ENCODE measurements at regions not wholly inside any gene's neighbourhood (a gene's known extent, or its start where the extent isn't known, plus 50 kb on each side); places are given as distances from the start of the nearest gene placed in this dataset.

- intact Hi-C loops (cut with micrococcal nuclease), result no loop called here
- H3K27me3 ChIP-seq (ENCODE audit: control insufficient read depth, insufficient read depth, low read length), result peaks cover 2% of the 10 kb centered on the region
- H3K27ac ChIP-seq (ENCODE audit: low read length), result no peak overlapping the region
- Mint-ChIP-seq H3K36me3 (no peaks in the 10 kb centered on the region), H3K9me3 (no peaks in the 10 kb centered on the region), H3K27me3 (ENCODE audit: low read depth in 2 of 2) (peaks cover 14 to 16% of the 10 kb centered on the region in 2 donors), H3K27ac (no peak overlapping the region), H3K4me3 (no peak overlapping the region), H3K4me1 (no peaks in the 10 kb centered on the region)
- H3K4me3 ChIP-seq (ENCODE audit: low read length), result no peak overlapping the region
- TF ChIP-seq, protein P1, sequence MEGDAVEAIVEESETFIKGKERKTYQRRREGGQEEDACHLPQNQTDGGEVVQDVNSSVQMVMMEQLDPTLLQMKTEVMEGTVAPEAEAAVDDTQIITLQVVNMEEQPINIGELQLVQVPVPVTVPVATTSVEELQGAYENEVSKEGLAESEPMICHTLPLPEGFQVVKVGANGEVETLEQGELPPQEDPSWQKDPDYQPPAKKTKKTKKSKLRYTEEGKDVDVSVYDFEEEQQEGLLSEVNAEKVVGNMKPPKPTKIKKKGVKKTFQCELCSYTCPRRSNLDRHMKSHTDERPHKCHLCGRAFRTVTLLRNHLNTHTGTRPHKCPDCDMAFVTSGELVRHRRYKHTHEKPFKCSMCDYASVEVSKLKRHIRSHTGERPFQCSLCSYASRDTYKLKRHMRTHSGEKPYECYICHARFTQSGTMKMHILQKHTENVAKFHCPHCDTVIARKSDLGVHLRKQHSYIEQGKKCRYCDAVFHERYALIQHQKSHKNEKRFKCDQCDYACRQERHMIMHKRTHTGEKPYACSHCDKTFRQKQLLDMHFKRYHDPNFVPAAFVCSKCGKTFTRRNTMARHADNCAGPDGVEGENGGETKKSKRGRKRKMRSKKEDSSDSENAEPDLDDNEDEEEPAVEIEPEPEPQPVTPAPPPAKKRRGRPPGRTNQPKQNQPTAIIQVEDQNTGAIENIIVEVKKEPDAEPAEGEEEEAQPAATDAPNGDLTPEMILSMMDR (IDR thresholded peaks at IDR 0.05), result no peak
- ATAC-seq (no peak), DNase-seq (no peak)
- H3K9me3 ChIP-seq (ENCODE audit: control insufficient read depth, insufficient read depth, low read length), result no peaks in the 10 kb centered on the region
- H3K4me1 ChIP-seq (ENCODE audit: control insufficient read depth, insufficient read depth, low read length), result no peaks in the 10 kb centered on the region
- H3K36me3 ChIP-seq (ENCODE audit: control insufficient read depth, insufficient read depth, low read length), result no peaks in the 10 kb centered on the region
- WGBS (ENCODE audit: insufficient coverage), result 91% methylated on average over 3 of the region's 6 CpGs
Measured at GRCh38 chr20:58103517-58103904, 124.9 kb downstream of the ANKRD60 start.

DNA sequence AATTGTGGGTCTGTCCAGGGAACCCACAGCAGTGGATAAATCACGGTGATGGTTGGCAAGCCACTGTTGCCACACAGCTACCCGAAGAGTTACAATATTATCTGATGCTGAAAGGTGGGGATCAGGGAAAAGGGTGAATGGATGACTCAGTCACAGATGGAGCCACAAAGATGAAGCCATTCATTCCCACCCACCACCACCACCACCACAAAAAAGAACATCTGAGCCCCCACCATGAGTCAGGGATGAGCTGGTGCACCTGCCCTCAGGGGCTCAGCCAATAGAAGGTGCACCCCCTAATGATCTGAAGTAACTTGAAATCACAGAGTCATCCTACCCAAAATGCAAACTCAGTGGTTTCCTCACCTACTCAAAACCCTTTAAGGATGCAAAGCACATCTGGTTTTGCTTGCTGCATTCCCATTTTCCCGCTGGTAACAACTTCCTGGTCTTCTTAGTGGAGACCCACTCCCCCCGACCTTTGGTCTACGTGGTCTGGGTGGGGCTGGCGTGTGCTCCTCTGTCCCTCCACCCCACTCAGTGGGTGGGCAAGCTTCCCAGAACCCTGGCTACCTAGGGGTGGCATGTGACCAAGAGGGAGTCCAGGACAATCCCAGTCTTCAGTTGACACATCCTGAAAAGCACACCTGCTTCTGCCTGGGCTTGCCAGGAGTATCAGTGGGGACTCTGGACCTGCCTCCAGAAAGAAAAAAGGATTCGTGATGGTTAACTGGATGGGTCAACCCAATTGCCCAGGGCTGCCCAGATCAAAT lies 125.5 kb downstream of the ANKRD60 start:
- Histone ChIP-seq H3K4me1 (ENCODE audit: control insufficient read depth, insufficient read depth, low read length) (no peaks in the 10 kb centered on the region), H3K36me3 (ENCODE audit: control insufficient read depth, insufficient read depth, low read length) (no peaks in the 10 kb centered on the region), H3K4me3 (ENCODE audit: low read length) (no peak overlapping the region), H3K9me3 (ENCODE audit: control insufficient read depth, insufficient read depth, low read length) (no peaks in the 10 kb centered on the region), H3K27ac (ENCODE audit: low read length) (no peak overlapping the region), H3K27me3 (ENCODE audit: control insufficient read depth, insufficient read depth, low read length) (peaks cover 2% of the 10 kb centered on the region)
- Mint-ChIP-seq H3K36me3 (no peaks in the 10 kb centered on the region), H3K27ac (no peak overlapping the region), H3K4me3 (no peak overlapping the region), H3K27me3 (ENCODE audit: low read depth in 2 of 2) (peaks cover 10 to 14% of the 10 kb centered on the region in 2 donors), H3K4me1 (no peaks in the 10 kb centered on the region), H3K9me3 (no peaks in the 10 kb centered on the region)
- DNase-seq, result no peak
- WGBS (ENCODE audit: insufficient coverage), result 71% methylated on average over 7 of the region's 7 CpGs
- ATAC-seq, result no peak
- intact Hi-C loops (cut with micrococcal nuclease), result no loop called here
- TF ChIP-seq, protein P1 (IDR thresholded peaks at IDR 0.05), result no peak

- TF ChIP-seq, protein P1 (IDR thresholded peaks at IDR 0.05), result no peak
- no peaks in the 10 kb centered on the region for H3K36me3 ChIP-seq (ENCODE audit: control insufficient read depth, insufficient read depth, low read length)
- H3K27ac ChIP-seq (ENCODE audit: low read length), result no peak overlapping the region
- peaks cover 2% of the 10 kb centered on the region for H3K27me3 ChIP-seq (ENCODE audit: control insufficient read depth, insufficient read depth, low read length)
- H3K4me1 ChIP-seq (ENCODE audit: control insufficient read depth, insufficient read depth, low read length), result no peaks in the 10 kb centered on the region
- no peaks in the 10 kb centered on the region for H3K4me1 Mint-ChIP-seq
- ATAC-seq, result no peak
- no peaks in the 10 kb centered on the region for H3K9me3 Mint-ChIP-seq
- intact Hi-C loops (cut with micrococcal nuclease), result no loop called here
- H3K27me3 Mint-ChIP-seq (ENCODE audit: low read depth in 2 of 2), result peaks cover 10 to 13% of the 10 kb centered on the region in 2 donors
- WGBS (ENCODE audit: insufficient coverage), result 83% methylated on average over 2 of the region's 4 CpGs
- no peaks in the 10 kb centered on the region for H3K36me3 Mint-ChIP-seq
- H3K4me3 ChIP-seq (ENCODE audit: low read length), result no peak overlapping the region
- no peak overlapping the region for H3K27ac Mint-ChIP-seq
- no peak overlapping the region for H3K4me3 Mint-ChIP-seq
- no peaks in the 10 kb centered on the region for H3K9me3 ChIP-seq (ENCODE audit: control insufficient read depth, insufficient read depth, low read length)
- no peak for DNase-seq
Measured at GRCh38 chr20:58102261-58102660, 126.2 kb downstream of the ANKRD60 start.

All from natural killer cell (primary cell).